Liver (tissue), 8 donors: ENCODE measurements at regions not wholly inside any gene's neighbourhood (a gene's known extent, or its start where the extent isn't known, plus 50 kb on each side); places are given as distances from the start of the nearest gene placed in this dataset.

Source experiments
- DNase-seq: peaks from one replicate; pipeline ENCODE4 v3.0.0-alpha.2; 2017; ENCODE audit warnings: low spot score
- H3K27ac ChIP-seq, 2 donors: one replicate each; pipeline ENCODE4 v1.7.0; 2013; ENCODE audit warnings: inconsistent platforms in 2 of 2, low read length in 2 of 2, control low read depth in 1 of 2, low read depth in 1 of 2, mild to moderate bottlenecking in 1 of 2
- H3K27me3 ChIP-seq, 4 donors: one replicate each; pipeline versions ENCODE4 v1.6.1 to v1.7.0; 2013; ENCODE audit warnings: low read length in 3 of 4, inconsistent platforms in 1 of 4, mild to moderate bottlenecking in 1 of 4, moderate library complexity in 1 of 4; ENCODE audit not compliant: control insufficient read depth in 4 of 4, insufficient read depth in 4 of 4
- H3K36me3 ChIP-seq, 4 donors: one replicate each; pipeline versions ENCODE4 v1.6.1 to v1.7.0; 2013; ENCODE audit warnings: low read length in 3 of 4, mild to moderate bottlenecking in 3 of 4, low read depth in 1 of 4, moderate library complexity in 1 of 4; ENCODE audit not compliant: control insufficient read depth in 4 of 4, insufficient read depth in 3 of 4
- H3K4me1 ChIP-seq, 4 donors: one replicate each; pipeline versions ENCODE4 v1.6.1 to v1.7.0; 2013; ENCODE audit warnings: low read length in 3 of 4, mild to moderate bottlenecking in 3 of 4, moderate library complexity in 1 of 4; ENCODE audit not compliant: control insufficient read depth in 4 of 4, insufficient read depth in 4 of 4
- H3K4me3 ChIP-seq, 3 donors: one replicate each; pipeline versions ENCODE4 v1.6.1 to v1.7.0; 2013; ENCODE audit warnings: low read length in 3 of 3, control low read depth in 1 of 3, low read depth in 1 of 3, mild to moderate bottlenecking in 1 of 3
- H3K9ac ChIP-seq, 2 donors: one replicate each; pipeline ENCODE4 v1.7.0; 2013; ENCODE audit warnings: low read length in 2 of 2, mild to moderate bottlenecking in 2 of 2, moderate library complexity in 2 of 2, control low read depth in 1 of 2, low read depth in 1 of 2
- H3K9me3 ChIP-seq, 4 donors: one replicate each; pipeline versions ENCODE4 v1.6.1 to v1.7.0; 2013; ENCODE audit warnings: low read length in 3 of 4; ENCODE audit not compliant: control insufficient read depth in 4 of 4
- ATF3 ChIP-seq: IDR thresholded peaks from 2 replicates; pipeline ENCODE4 v1.6.1; 2016; ENCODE audit warnings: antibody characterized with exemption
- FOXA1 ChIP-seq: IDR thresholded peaks from 2 replicates; pipeline ENCODE4 v1.6.1; 2016; ENCODE audit warnings: antibody characterized with exemption
- FOXA2 ChIP-seq: IDR thresholded peaks from 2 replicates; pipeline ENCODE4 v1.6.1; 2016; ENCODE audit warnings: antibody characterized with exemption
- HNF4G ChIP-seq: IDR thresholded peaks from 2 replicates; pipeline ENCODE4 v1.6.1; 2016; ENCODE audit warnings: antibody characterized with exemption
- JUND ChIP-seq, 2 donors: IDR thresholded peaks; 2 replicates each; pipeline ENCODE4 v1.6.1; 2016; ENCODE audit warnings: antibody characterized with exemption in 2 of 2
- NR2F2 ChIP-seq: IDR thresholded peaks from 2 replicates; pipeline ENCODE4 v1.6.1; 2016; ENCODE audit warnings: antibody characterized with exemption
- RAD21 ChIP-seq, 2 donors: IDR thresholded peaks; 2 replicates each; pipeline ENCODE4 v1.6.1; 2016; ENCODE audit warnings: antibody characterized with exemption in 2 of 2, mild to moderate bottlenecking in 2 of 2
- REST ChIP-seq: IDR thresholded peaks from 2 replicates; pipeline ENCODE4 v1.6.1; 2016; ENCODE audit warnings: antibody characterized with exemption, mild to moderate bottlenecking
- RXRA ChIP-seq, 2 donors: IDR thresholded peaks; 2 replicates each; pipeline ENCODE4 v1.6.1; 2017 to 2018; ENCODE audit warnings: antibody characterized with exemption in 2 of 2, mild to moderate bottlenecking in 1 of 2
- TAF1 ChIP-seq: conservative IDR thresholded peaks from 2 replicates; pipeline ENCODE4 v1.6.1; 2016; ENCODE audit warnings: antibody characterized with exemption, mild to moderate bottlenecking
- YY1 ChIP-seq: IDR thresholded peaks from 2 replicates; pipeline ENCODE4 v1.6.1; 2016; ENCODE audit warnings: antibody characterized with exemption, mild to moderate bottlenecking
- ZBTB33 ChIP-seq: IDR thresholded peaks from 2 replicates; pipeline ENCODE4 v1.6.1; 2016; ENCODE audit warnings: antibody characterized with exemption
- WGBS: extraction: QIAGEN DNeasy Blood & Tissue Kit; methylation state at CpG from one replicate; pipeline ENCODE4 v1.1.7; 2013; 5-methylcytosine and 5-hydroxymethylcytosine counted together
- TF ChIP-seq, protein P1 (sequence below): IDR thresholded peaks from 2 replicates; pipeline ENCODE4 v1.6.1; 2016; ENCODE audit warnings: antibody characterized with exemption
- TF ChIP-seq, protein P2 (sequence below): fragments of 150-350 bp; IDR thresholded peaks from 2 replicates; pipeline ENCODE4 v1.5.1; 2017; ENCODE audit warnings: improper control_type of control experiment, low read depth, low read length; ENCODE audit not compliant: missing input control
- donor health status: healthy.
- donor health status: healthy.
- donor health status: healthy.
- donor health status: healthy.
- donor health status: healthy.

GRCh38 chr11:64461081-64461480 lies 94.7 kb upstream of the SLC22A11 start:
- Histone ChIP-seq H3K4me3 (no peak overlapping the region), H3K9ac (no peak overlapping the region)

More at GRCh38 chr11:64461081-64461480, 94.7 kb upstream of the SLC22A11 start:
- H3K4me1 ChIP-seq, result no peaks in the 10 kb centered on the region
- WGBS, result 73% methylated on average over 3 of the region's 3 CpGs
- H3K27me3 ChIP-seq, result no peaks in the 10 kb centered on the region
- no peak overlapping the region for H3K27ac ChIP-seq
- TF ChIP-seq, protein P1, sequence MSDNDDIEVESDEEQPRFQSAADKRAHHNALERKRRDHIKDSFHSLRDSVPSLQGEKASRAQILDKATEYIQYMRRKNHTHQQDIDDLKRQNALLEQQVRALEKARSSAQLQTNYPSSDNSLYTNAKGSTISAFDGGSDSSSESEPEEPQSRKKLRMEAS, result no peak
- TF ChIP-seq RAD21 (IDR thresholded peaks at IDR 0.05) (no peak), FOXA1 (no peak), TAF1 (no peak), HNF4G (no peak), NR2F2 (no peak), FOXA2 (no peak), RXRA (IDR thresholded peaks at IDR 0.05) (no peak), REST (no peak), YY1 (no peak), ATF3 (no peak), ZBTB33 (no peak), JUND (IDR thresholded peaks at IDR 0.05) (no peak)
- TF ChIP-seq, protein P2, sequence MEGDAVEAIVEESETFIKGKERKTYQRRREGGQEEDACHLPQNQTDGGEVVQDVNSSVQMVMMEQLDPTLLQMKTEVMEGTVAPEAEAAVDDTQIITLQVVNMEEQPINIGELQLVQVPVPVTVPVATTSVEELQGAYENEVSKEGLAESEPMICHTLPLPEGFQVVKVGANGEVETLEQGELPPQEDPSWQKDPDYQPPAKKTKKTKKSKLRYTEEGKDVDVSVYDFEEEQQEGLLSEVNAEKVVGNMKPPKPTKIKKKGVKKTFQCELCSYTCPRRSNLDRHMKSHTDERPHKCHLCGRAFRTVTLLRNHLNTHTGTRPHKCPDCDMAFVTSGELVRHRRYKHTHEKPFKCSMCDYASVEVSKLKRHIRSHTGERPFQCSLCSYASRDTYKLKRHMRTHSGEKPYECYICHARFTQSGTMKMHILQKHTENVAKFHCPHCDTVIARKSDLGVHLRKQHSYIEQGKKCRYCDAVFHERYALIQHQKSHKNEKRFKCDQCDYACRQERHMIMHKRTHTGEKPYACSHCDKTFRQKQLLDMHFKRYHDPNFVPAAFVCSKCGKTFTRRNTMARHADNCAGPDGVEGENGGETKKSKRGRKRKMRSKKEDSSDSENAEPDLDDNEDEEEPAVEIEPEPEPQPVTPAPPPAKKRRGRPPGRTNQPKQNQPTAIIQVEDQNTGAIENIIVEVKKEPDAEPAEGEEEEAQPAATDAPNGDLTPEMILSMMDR, result no peak
- H3K9me3 ChIP-seq, result no peaks in the 10 kb centered on the region
- no peaks in the 10 kb centered on the region for H3K36me3 ChIP-seq
- no peak for DNase-seq
